Activated naive CD8-positive, alpha-beta T cell treated with anti-CD3 and anti-CD28 coated beads, Interleukin-2, amount 50 U/mL, for 16 hours (primary cell): ENCODE measurements at regions not wholly inside any gene's neighbourhood (a gene's known extent, or its start where the extent isn't known, plus 50 kb on each side); places are given as distances from the start of the nearest gene placed in this dataset.

ENCODE experiments used
- DNase-seq: peaks from one replicate; pipeline ENCODE4 v3.0.0-alpha.2; 2020; ENCODE audit warnings: low read depth, low spot score

DNA sequence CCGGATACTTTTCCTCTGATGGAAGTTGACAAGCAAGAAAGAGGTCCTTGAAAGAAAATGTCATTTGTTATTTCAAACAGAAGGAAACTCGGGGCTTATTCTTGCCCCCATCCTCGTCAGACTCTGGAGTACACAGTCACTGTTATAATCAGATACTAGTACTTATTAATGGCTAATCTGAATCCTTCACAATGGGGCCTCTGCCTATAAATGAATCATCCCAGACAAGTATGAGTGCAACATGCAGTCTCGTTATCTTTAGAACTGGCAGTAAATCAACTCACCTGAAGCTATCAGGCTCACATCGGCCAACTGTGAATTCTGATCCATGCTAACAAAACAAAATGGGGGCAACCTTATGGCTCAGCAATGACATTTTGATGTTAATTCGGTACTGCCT, 216.7 kb downstream of the GRIN2B start:
- no peak for DNase-seq

- no peak for DNase-seq
Measured at GRCh38 chr12:13749389-13749788, 232.0 kb downstream of the GRIN2B start.

- DNase-seq, result no peak
Measured at GRCh38 chr12:13745111-13745860, 236.1 kb downstream of the GRIN2B start.

- no peak for DNase-seq
Measured at GRCh38 chr12:13744561-13744960, 236.8 kb downstream of the GRIN2B start.

- DNase-seq, result no peak
Measured at GRCh38 chr12:13740149-13740545, 241.3 kb downstream of the GRIN2B start.

GRCh38 chr12:13735734-13736133, 245.7 kb downstream of the GRIN2B start:
- no peak for DNase-seq

- DNase-seq, result no peak
Measured at GRCh38 chr12:13734584-13735152, 246.7 kb downstream of the GRIN2B start.

- no peak for DNase-seq
Measured at GRCh38 chr12:13727707-13728195, 253.7 kb downstream of the GRIN2B start.

- no peak for DNase-seq
Measured at GRCh38 chr12:13725049-13725448, 256.4 kb downstream of the GRIN2B start.

DNA sequence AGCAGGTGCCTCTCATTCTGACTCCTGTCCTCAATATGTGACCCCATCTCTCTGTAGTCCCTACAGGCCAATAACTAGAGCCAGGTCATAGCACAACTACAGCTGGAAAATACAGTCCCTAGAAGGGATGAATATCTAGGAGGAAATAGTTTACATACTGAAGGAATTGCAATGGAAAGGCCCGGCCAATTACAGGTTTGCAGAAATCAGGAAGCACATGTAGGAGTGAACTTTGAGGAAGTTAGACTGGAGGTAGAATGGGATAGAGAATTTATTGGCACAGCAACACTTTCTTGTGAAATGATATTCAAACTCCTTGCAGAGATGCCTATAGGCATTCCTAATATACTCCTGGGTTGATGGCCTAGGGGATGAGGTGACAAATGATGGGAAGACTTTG, 257.3 kb downstream of the GRIN2B start:
- no peak for DNase-seq

- no peak for DNase-seq
Measured at GRCh38 chr12:13719986-13720385, 261.4 kb downstream of the GRIN2B start.

DNA sequence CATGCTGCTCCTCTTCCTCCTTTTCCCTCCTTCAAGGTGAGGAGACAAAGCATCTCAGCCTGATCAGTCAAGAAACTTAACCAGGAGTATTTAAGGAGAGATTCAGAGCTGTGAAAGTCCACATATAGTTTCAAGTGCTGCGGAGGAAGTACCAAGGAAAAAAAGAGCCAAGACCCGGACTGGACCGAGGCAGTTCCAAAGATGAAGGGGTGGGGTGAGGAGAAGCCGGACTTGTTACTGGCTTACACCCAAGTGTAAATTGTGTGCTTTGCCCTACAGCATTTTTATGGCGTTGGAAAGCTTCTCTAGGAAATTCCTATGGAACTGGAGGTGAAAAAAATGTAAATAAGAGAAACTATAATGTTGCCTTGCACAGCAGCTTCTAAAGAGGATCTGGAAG, 263.1 kb downstream of the GRIN2B start:
- DNase-seq, result no peak

- no peak for DNase-seq
Measured at GRCh38 chr12:13716119-13716518, 265.3 kb downstream of the GRIN2B start.

DNA sequence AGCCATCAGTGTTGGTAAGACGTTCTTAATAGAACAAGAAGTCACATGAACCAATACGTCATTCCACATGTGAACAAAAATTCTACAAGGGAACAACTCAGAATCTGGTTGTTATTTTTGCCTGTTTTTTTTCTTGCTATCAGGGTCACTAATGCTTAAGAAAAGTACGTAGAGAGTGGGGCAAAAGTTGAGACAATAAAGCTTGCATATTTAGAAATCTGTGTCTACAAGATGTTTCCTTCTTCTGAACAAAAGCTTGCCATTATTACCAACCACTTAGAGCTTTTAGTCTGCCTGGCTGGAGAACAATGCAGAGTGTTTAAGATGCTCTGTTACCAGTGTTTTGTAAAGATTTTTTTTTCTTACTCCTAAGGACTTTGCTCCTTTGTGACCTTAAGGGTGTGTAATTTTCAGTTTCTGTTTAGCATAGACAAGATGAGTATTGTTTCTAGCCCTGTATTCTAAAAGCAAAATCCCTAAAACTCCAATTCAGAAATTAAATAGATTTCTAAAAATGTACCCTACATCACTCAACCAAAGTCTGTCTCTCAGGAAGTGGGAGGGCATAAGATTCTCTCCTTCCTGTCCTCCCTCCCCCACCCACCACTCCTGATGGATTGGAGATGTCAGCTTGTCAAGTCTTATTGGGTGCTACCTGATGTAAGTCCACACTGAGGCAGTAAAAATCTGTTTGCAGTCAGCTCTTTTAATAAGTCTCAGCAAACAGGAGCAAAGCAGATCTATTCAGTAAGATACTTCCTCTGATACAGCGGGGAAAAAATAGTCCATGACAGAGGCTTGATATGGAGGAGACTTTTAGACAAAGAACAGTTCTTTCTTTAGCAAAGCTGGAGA, 267.6 kb downstream of the GRIN2B start:
- DNase-seq, result no peak

GRCh38 chr12:13707829-13708228, 273.6 kb downstream of the GRIN2B start:
- DNase-seq, result no peak

GRCh38 chr12:13702381-13702780, 279.0 kb downstream of the GRIN2B start:
- DNase-seq, result no peak

GRCh38 chr12:13701502-13701901, 279.9 kb downstream of the GRIN2B start:
- no peak for DNase-seq

GRCh38 chr12:13697973-13698372, 283.4 kb downstream of the GRIN2B start:
- DNase-seq, result no peak

- no peak for DNase-seq
Measured at GRCh38 chr12:13695781-13696180, 285.6 kb downstream of the GRIN2B start.

DNA sequence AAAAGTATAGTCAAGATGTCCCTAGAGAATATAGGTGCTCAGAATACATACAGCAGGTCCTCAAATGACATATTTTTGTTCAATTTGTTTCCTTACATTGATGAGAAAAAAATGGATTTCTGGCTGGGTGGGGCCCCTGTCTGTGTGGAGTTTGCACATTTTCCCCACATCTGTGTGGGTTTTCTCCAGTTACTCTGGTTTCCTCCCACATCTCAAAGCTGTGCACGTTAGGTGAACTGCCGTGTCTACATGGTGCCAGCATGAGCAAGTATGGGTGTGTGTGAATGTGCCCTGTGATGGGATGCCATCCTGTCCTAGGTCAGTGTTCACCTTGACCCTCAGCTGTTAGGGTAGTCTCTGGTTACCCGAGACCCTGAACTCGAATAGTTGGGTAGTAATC, 289.1 kb downstream of the GRIN2B start:
- DNase-seq, result no peak

DNA sequence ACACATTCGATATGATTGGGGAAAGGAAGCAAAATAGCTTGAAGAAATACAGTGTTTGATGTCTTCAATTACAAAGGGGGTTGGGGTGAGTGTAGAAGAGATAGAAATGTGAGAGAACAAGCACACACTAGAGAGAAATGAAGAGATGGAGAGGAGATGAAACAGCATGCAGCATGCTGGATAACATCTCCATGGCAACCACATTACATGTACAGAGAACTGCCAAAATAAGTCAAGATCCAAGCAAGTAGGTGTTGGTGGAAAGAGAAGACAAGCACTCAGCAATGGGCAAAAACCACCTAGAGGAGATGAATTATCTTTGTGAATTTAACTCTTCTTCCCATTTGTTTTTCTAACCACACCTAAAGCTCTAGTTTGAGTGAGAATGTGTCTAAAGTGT, 289.8 kb downstream of the GRIN2B start:
- no peak for DNase-seq

GRCh38 chr12:13687633-13688032, 293.8 kb downstream of the GRIN2B start:
- no peak for DNase-seq
